Astrocyte (in vitro differentiated cells and primary cell): ENCODE measurements at regions not wholly inside any gene's neighbourhood (a gene's known extent, or its start where the extent isn't known, plus 50 kb on each side); places are given as distances from the start of the nearest gene placed in this dataset.

ENCODE experiments used
- DNase-seq: peaks from one replicate; pipeline ENCODE4 v3.0.0-alpha.2; 2010; ENCODE audit warnings: low read depth
- FAIRE-seq: peaks from 2 replicates; lab custom pipeline; 2011; peaks lifted over from hg19 to GRCh38; lab: Jason Lieb, UNC
- H2AFZ ChIP-seq: 2 replicates; pipeline ENCODE4 v1.6.0; 2012; ENCODE audit warnings: low read depth, low read length, inconsistent platforms
- H3K27ac ChIP-seq: 2 replicates; pipeline ENCODE4 v1.5.1; 2011; ENCODE audit warnings: low read depth, low read length, inconsistent platforms
- H3K27me3 ChIP-seq: 2 replicates; pipeline ENCODE4 v1.6.0; 2011; ENCODE audit warnings: low read length, inconsistent platforms; ENCODE audit not compliant: insufficient read depth
- H3K36me3 ChIP-seq: 2 replicates; pipeline ENCODE4 v1.5.1; 2011; ENCODE audit warnings: low read length, inconsistent platforms; ENCODE audit not compliant: insufficient read depth
- H3K4me1 ChIP-seq: 2 replicates; pipeline ENCODE4 v1.5.1; 2011; ENCODE audit warnings: low read length, inconsistent platforms; ENCODE audit not compliant: insufficient read depth
- H3K4me2 ChIP-seq: 2 replicates; pipeline ENCODE4 v1.6.0; 2012; ENCODE audit warnings: low read length, inconsistent platforms
- H3K4me3 ChIP-seq: 2 replicates; pipeline ENCODE4 v1.5.1; 2011; ENCODE audit warnings: low read depth, mild to moderate bottlenecking, low read length, inconsistent platforms; ENCODE audit not compliant: insufficient read depth
- H3K79me2 ChIP-seq: 2 replicates; pipeline ENCODE4 v1.6.0; 2012; ENCODE audit warnings: mild to moderate bottlenecking, low read length, inconsistent platforms; ENCODE audit not compliant: insufficient read depth
- H3K9ac ChIP-seq: 2 replicates; pipeline ENCODE4 v1.6.0; 2012; ENCODE audit warnings: mild to moderate bottlenecking, low read length, inconsistent platforms
- H3K9me3 ChIP-seq: 2 replicates; pipeline ENCODE4 v1.5.1; 2012; ENCODE audit warnings: low read depth, mild to moderate bottlenecking, low read length, inconsistent platforms; ENCODE audit not compliant: insufficient read depth
- H4K20me1 ChIP-seq: 2 replicates; pipeline ENCODE4 v1.6.0; 2012; ENCODE audit warnings: low read length, inconsistent platforms; ENCODE audit not compliant: insufficient read depth
- H3K27ac Mint-ChIP-seq: one replicate; pipeline ENCODE4 v1.8.0; 2021; ENCODE audit warnings: mild to moderate bottlenecking, mixed read lengths; ENCODE audit not compliant: unreplicated experiment
- H3K27me3 Mint-ChIP-seq: one replicate; pipeline ENCODE4 v1.8.0; 2021; ENCODE audit warnings: low read depth, mixed read lengths; ENCODE audit not compliant: unreplicated experiment
- H3K36me3 Mint-ChIP-seq: one replicate; pipeline ENCODE4 v1.8.0; 2021; ENCODE audit warnings: low read depth, mixed read lengths; ENCODE audit not compliant: unreplicated experiment
- H3K4me1 Mint-ChIP-seq: one replicate; pipeline ENCODE4 v1.8.0; 2021; ENCODE audit warnings: low read depth, mixed read lengths; ENCODE audit not compliant: unreplicated experiment
- H3K4me3 Mint-ChIP-seq: one replicate; pipeline ENCODE4 v1.8.0; 2021; ENCODE audit warnings: mild to moderate bottlenecking, moderate library complexity, mixed read lengths; ENCODE audit not compliant: unreplicated experiment
- H3K9me3 Mint-ChIP-seq: one replicate; pipeline ENCODE4 v1.8.0; 2021; ENCODE audit warnings: mild to moderate bottlenecking, mixed read lengths; ENCODE audit not compliant: unreplicated experiment
- EZH2 ChIP-seq: IDR thresholded peaks from 2 replicates; pipeline ENCODE4 v1.6.1; 2012; ENCODE audit warnings: mild to moderate bottlenecking, low read length, inconsistent platforms; ENCODE audit not compliant: insufficient read depth
- TF ChIP-seq, protein P1 (sequence below): IDR thresholded peaks from 2 replicates; pipeline ENCODE4 v1.5.1; 2011; ENCODE audit warnings: low read depth, mild to moderate bottlenecking, inconsistent platforms, low read length, moderate library complexity; ENCODE audit not compliant: insufficient read depth

DNA sequence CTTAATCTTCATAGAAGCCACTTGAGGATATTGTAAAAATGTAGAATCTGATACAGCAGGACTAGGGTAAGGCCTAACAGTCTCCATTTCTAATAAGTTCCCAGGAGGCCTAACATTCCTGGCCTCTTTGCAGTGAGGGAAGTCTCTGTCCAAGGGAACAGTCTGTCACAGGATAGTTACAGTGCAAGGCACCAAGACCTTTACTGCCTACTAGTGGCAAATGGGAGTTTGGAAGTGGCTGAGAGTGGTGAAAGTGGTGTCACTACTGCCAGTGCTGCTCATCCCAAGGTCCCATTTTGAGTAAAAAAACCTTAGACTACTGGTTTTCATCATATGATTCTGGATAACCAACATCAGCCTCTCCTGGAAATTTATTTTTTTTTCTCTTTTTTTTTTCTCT, 619.5 kb upstream of the SEMA3D start:
- H4K20me1 ChIP-seq: no peaks in the 10 kb centered on the region
- H3K9ac ChIP-seq: no peak overlapping the region
- TF ChIP-seq, protein P1, sequence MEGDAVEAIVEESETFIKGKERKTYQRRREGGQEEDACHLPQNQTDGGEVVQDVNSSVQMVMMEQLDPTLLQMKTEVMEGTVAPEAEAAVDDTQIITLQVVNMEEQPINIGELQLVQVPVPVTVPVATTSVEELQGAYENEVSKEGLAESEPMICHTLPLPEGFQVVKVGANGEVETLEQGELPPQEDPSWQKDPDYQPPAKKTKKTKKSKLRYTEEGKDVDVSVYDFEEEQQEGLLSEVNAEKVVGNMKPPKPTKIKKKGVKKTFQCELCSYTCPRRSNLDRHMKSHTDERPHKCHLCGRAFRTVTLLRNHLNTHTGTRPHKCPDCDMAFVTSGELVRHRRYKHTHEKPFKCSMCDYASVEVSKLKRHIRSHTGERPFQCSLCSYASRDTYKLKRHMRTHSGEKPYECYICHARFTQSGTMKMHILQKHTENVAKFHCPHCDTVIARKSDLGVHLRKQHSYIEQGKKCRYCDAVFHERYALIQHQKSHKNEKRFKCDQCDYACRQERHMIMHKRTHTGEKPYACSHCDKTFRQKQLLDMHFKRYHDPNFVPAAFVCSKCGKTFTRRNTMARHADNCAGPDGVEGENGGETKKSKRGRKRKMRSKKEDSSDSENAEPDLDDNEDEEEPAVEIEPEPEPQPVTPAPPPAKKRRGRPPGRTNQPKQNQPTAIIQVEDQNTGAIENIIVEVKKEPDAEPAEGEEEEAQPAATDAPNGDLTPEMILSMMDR: no peak
- no peak for TF ChIP-seq EZH2
- Mint-ChIP-seq H3K36me3 (no peaks in the 10 kb centered on the region), H3K9me3 (no peaks in the 10 kb centered on the region), H3K27me3 (no peaks in the 10 kb centered on the region), H3K4me1 (no peaks in the 10 kb centered on the region), H3K4me3 (no peak overlapping the region), H3K27ac (no peak overlapping the region)
- H3K36me3 ChIP-seq: no peaks in the 10 kb centered on the region
- no peaks in the 10 kb centered on the region for H3K4me1 ChIP-seq
- H2AFZ ChIP-seq: no peak overlapping the region
- H3K9me3 ChIP-seq: no peaks in the 10 kb centered on the region
- no peaks in the 10 kb centered on the region for H3K27me3 ChIP-seq
- DNase-seq (no peak), FAIRE-seq (no peak)
- no peaks in the 10 kb centered on the region for H3K79me2 ChIP-seq
- H3K4me3 ChIP-seq: no peak overlapping the region
- H3K4me2 ChIP-seq: no peak overlapping the region
- H3K27ac ChIP-seq: no peak overlapping the region

DNA sequence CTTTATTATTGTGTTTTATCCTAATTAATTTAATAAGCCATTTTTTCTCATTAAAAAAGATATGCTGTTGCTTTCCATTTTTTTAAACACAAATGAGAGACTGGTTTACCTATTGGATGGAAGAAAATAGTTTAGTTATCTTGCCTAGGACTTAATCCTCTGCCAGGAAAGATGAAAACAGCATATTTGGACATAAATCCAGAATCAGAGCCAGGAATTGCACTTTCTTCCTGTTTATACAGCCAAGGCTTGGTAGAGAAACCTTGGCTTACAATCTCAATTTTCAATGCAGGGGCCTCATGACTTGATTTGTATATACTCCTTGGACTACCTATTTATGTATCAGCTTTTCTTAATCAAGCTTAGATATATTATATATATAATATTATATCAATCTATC, 618.8 kb upstream of the SEMA3D start:
- Histone ChIP-seq H3K4me3 (no peak overlapping the region), H3K4me2 (no peak overlapping the region), H3K4me1 (no peaks in the 10 kb centered on the region), H3K36me3 (no peaks in the 10 kb centered on the region), H3K9me3 (no peaks in the 10 kb centered on the region), H2AFZ (no peak overlapping the region), H3K27ac (no peak overlapping the region), H3K9ac (no peak overlapping the region), H3K79me2 (no peaks in the 10 kb centered on the region), H3K27me3 (no peaks in the 10 kb centered on the region), H4K20me1 (no peaks in the 10 kb centered on the region)
- Mint-ChIP-seq H3K36me3 (no peaks in the 10 kb centered on the region), H3K4me3 (no peak overlapping the region), H3K4me1 (no peaks in the 10 kb centered on the region), H3K27ac (no peak overlapping the region), H3K27me3 (no peaks in the 10 kb centered on the region), H3K9me3 (no peaks in the 10 kb centered on the region)
- FAIRE-seq: no peak
- no peak for DNase-seq
- TF ChIP-seq, protein P1: no peak
- TF ChIP-seq EZH2: no peak

DNA sequence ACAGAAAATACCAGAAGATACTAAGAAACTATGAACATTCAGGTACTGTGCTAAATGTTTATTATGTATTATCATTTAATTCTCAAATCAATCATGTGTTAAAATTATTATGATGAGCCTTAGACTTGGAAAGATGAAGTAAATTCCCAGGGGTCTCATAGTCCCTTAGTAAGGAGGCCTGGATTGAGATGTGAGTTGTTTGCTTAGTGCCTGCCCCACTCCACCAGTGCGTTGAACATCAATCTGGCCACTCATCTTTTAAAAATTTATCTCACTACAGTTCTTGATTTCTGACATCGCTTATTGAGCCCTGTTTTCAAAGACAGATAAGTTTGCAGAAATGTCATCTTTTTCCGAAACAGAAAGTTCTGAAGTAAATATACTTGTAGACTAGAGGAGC, 618.4 kb upstream of the SEMA3D start:
- no peaks in the 10 kb centered on the region for H3K4me1 ChIP-seq
- H3K9me3 ChIP-seq: no peaks in the 10 kb centered on the region
- DNase-seq (no peak), FAIRE-seq (no peak)
- H4K20me1 ChIP-seq: no peaks in the 10 kb centered on the region
- Mint-ChIP-seq H3K4me1 (no peaks in the 10 kb centered on the region), H3K36me3 (no peaks in the 10 kb centered on the region), H3K4me3 (no peak overlapping the region), H3K27ac (no peak overlapping the region), H3K27me3 (no peaks in the 10 kb centered on the region), H3K9me3 (no peaks in the 10 kb centered on the region)
- no peak overlapping the region for H3K4me3 ChIP-seq
- no peaks in the 10 kb centered on the region for H3K79me2 ChIP-seq
- TF ChIP-seq EZH2: no peak
- TF ChIP-seq, protein P1: no peak
- H3K27me3 ChIP-seq: no peaks in the 10 kb centered on the region
- H3K9ac ChIP-seq: no peak overlapping the region
- H3K4me2 ChIP-seq: no peak overlapping the region
- H3K36me3 ChIP-seq: no peaks in the 10 kb centered on the region
- H3K27ac ChIP-seq: no peak overlapping the region
- H2AFZ ChIP-seq: no peak overlapping the region
